Endodermal cell (in vitro differentiated cells): ENCODE measurements at regions not wholly inside any gene's neighbourhood (a gene's known extent, or its start where the extent isn't known, plus 50 kb on each side); places are given as distances from the start of the nearest gene placed in this dataset.
"Not testable (repeated sequence)": the region's sequence is repeated elsewhere in the genome, so short reads cannot be mapped to it uniquely, and the experiment has no call there.

Experiments
- DNase-seq: peaks from one replicate; pipeline ENCODE4 v3.0.0-alpha.2; 2017
- H3K27ac ChIP-seq: 2 replicates; pipeline ENCODE4 v1.5.1; 2013; ENCODE audit warnings: mild to moderate bottlenecking, low read depth, low read length, moderate library complexity
- H3K27me3 ChIP-seq: 2 replicates; pipeline ENCODE4 v1.6.1; 2013; ENCODE audit warnings: mild to moderate bottlenecking, low read length, moderate library complexity; ENCODE audit not compliant: insufficient read depth, control insufficient read depth, poor library complexity, severe bottlenecking
- H3K36me3 ChIP-seq: 2 replicates; pipeline ENCODE4 v1.7.0; 2013; ENCODE audit warnings: mild to moderate bottlenecking, low read length, moderate library complexity; ENCODE audit not compliant: control insufficient read depth, insufficient read depth
- H3K4me1 ChIP-seq: one replicate; pipeline ENCODE4 v1.7.0; 2013; ENCODE audit warnings: low read length; ENCODE audit not compliant: control insufficient read depth, insufficient read depth
- H3K4me3 ChIP-seq: 2 replicates; pipeline ENCODE4 v1.5.1; 2013; ENCODE audit warnings: mild to moderate bottlenecking, low read length, moderate library complexity
- H3K9ac ChIP-seq: 2 replicates; pipeline ENCODE4 v1.6.1; 2013; ENCODE audit warnings: mild to moderate bottlenecking, low read length, moderate library complexity; ENCODE audit not compliant: poor library complexity, severe bottlenecking; ENCODE audit errors: extremely low read depth
- H3K9me3 ChIP-seq: 2 replicates; pipeline ENCODE4 v1.6.1; 2013; ENCODE audit warnings: mild to moderate bottlenecking, low read length, moderate library complexity; ENCODE audit not compliant: control insufficient read depth
- H3K27ac Mint-ChIP-seq: 2 replicates; pipeline ENCODE4 v1.8.0; 2020; ENCODE audit warnings: mixed read lengths
- H3K27me3 Mint-ChIP-seq: 2 replicates; pipeline ENCODE4 v1.8.0; 2021; ENCODE audit warnings: mild to moderate bottlenecking, mixed read lengths; ENCODE audit not compliant: insufficient read depth
- H3K36me3 Mint-ChIP-seq: 2 replicates; pipeline ENCODE4 v1.8.0; 2020; ENCODE audit warnings: low read depth, mixed read lengths
- H3K4me1 Mint-ChIP-seq: 2 replicates; pipeline ENCODE4 v1.8.0; 2020; ENCODE audit warnings: mixed read lengths
- H3K4me3 Mint-ChIP-seq: 2 replicates; pipeline ENCODE4 v1.8.0; 2020; ENCODE audit warnings: mild to moderate bottlenecking, moderate library complexity, mixed read lengths
- H3K9me3 Mint-ChIP-seq: 2 replicates; pipeline ENCODE4 v1.8.0; 2020; ENCODE audit warnings: mild to moderate bottlenecking, mixed read lengths
- WGBS, 2 experiments: methylation state at CpG; one replicate each; pipeline versions ENCODE4 v1.1.5 to v1.1.7; 2013; ENCODE audit warnings: missing lambda C conversion rate in 2 of 2, mixed read lengths in 1 of 2; ENCODE audit not compliant: insufficient coverage in 1 of 2, insufficient read length in 1 of 2; 5-methylcytosine and 5-hydroxymethylcytosine counted together
- TF ChIP-seq, protein P1 (sequence below): fragments of 200-600 bp; sonication (generic); conservative IDR thresholded peaks from 2 replicates; pipeline ENCODE4 v1.5.0; 2021; ENCODE audit warnings: antibody characterized with exemption, mild to moderate bottlenecking

DNA sequence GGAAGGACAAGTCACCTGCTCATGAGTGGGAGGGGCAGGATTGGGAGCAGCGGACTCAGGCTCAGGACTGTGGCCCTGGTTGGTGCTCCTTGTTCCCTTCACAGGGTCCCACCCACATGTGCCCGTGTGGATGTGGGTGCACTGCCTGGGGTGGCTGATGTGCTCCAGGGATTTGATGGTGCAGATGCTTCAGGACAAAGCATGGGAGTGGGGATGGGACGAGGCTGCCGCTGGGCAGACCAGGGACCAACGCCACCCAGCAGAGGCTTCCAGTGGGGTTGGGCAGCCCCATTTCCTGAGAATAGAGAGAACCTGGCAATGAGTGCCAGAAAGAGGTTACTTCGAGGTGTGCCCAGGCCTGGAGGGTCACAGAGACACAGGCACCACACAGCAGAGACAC is 65.5 kb upstream of the IGLL5 start:
- Mint-ChIP-seq H3K9me3 (no peaks in the 10 kb centered on the region), H3K36me3 (no peaks in the 10 kb centered on the region), H3K4me1 (peaks cover 11% of the 10 kb centered on the region), H3K4me3 (no peak overlapping the region), H3K27me3 (peaks cover 67% of the 10 kb centered on the region), H3K27ac (no peak overlapping the region)
- DNase-seq: no peak
- Histone ChIP-seq H3K4me3 (no peak overlapping the region), H3K36me3 (no peaks in the 10 kb centered on the region), H3K27ac (no peak overlapping the region), H3K9me3 (no peaks in the 10 kb centered on the region), H3K27me3 (peaks cover 3% of the 10 kb centered on the region), H3K4me1 (peaks cover 7% of the 10 kb centered on the region), H3K9ac (no peak overlapping the region)
- 95 to 100% methylated on average over 5 to 6 of the region's 6 CpGs for WGBS, 2 experiments
- TF ChIP-seq, protein P1, sequence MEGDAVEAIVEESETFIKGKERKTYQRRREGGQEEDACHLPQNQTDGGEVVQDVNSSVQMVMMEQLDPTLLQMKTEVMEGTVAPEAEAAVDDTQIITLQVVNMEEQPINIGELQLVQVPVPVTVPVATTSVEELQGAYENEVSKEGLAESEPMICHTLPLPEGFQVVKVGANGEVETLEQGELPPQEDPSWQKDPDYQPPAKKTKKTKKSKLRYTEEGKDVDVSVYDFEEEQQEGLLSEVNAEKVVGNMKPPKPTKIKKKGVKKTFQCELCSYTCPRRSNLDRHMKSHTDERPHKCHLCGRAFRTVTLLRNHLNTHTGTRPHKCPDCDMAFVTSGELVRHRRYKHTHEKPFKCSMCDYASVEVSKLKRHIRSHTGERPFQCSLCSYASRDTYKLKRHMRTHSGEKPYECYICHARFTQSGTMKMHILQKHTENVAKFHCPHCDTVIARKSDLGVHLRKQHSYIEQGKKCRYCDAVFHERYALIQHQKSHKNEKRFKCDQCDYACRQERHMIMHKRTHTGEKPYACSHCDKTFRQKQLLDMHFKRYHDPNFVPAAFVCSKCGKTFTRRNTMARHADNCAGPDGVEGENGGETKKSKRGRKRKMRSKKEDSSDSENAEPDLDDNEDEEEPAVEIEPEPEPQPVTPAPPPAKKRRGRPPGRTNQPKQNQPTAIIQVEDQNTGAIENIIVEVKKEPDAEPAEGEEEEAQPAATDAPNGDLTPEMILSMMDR: no peak

DNA sequence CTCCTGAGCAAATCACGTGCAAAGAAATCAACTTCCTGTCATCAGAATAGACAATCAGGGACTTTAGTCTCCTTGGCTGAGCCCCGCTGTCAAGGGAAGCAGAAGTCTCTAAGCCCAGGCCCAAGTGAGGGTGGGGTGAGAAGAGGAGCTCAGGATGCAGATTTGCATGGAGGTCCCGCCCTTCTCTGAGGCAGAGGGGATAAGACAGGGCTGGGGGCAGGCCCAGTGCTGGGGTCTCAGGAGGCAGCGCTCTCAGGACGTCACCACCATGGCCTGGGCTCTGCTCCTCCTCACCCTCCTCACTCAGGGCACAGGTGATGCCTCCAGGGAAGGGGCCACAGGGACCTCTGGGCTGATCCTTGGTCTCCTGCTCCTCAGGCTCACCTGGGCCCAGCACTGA is 65.1 kb upstream of the IGLL5 start:
- not testable (repeated sequence) for H3K36me3 Mint-ChIP-seq, H3K9me3 ChIP-seq, H3K4me3 ChIP-seq, DNase-seq, H3K9ac ChIP-seq, H3K36me3 ChIP-seq, H3K27ac ChIP-seq, H3K4me3 Mint-ChIP-seq, H3K9me3 Mint-ChIP-seq, H3K27me3 ChIP-seq, H3K27ac Mint-ChIP-seq
- Mint-ChIP-seq H3K27me3 (peaks cover 64% of the 10 kb centered on the region), H3K4me1 (peaks cover 16% of the 10 kb centered on the region)
- peaks cover 10% of the 10 kb centered on the region for H3K4me1 ChIP-seq
- 80 to 88% methylated on average over 2 to 5 of the region's 5 CpGs for WGBS, 2 experiments

DNA sequence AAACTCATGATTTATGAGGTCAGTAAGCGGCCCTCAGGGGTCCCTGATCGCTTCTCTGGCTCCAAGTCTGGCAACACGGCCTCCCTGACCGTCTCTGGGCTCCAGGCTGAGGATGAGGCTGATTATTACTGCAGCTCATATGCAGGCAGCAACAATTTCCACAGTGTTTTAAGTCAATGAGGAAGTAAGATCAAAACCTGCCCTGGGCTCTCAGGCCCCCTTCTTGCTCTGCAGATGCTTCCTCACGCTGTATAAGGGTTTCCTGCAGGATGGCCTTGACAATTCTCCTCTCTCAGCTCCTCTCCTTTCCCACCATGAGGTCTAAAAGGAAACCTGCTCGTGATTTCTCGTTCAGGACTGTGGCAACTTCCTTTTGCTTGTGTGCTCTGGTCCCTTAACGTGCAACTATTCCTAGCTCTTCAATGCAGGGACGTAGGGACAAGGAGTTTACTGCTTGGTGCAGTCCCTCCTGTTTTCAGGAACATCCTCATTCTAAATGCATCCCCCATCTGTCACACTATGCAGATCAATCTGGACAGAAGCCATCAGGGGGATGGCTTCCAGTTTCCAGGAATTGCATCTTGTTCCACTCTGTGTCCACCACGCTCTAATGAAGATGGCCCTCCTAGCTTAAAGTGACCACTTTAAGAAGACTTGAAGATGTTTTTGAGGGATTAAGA is 64.3 kb upstream of the IGLL5 start:
- H3K27me3 ChIP-seq: no peaks in the 10 kb centered on the region
- no peaks in the 10 kb centered on the region for H3K36me3 ChIP-seq
- no peak overlapping the region for H3K27ac ChIP-seq
- H3K27ac Mint-ChIP-seq: no peak overlapping the region
- DNase-seq: no peak
- H3K4me3 ChIP-seq: no peak overlapping the region
- H3K4me3 Mint-ChIP-seq: no peak overlapping the region
- no peaks in the 10 kb centered on the region for H3K9me3 Mint-ChIP-seq
- peaks cover 11% of the 10 kb centered on the region for H3K4me1 ChIP-seq
- no peak overlapping the region for H3K9ac ChIP-seq
- no peaks in the 10 kb centered on the region for H3K36me3 Mint-ChIP-seq
- 88% methylated on average over 6 to 10 of the region's 10 CpGs for WGBS, 2 experiments
- TF ChIP-seq, protein P1: no peak
- peaks cover 16% of the 10 kb centered on the region for H3K4me1 Mint-ChIP-seq
- H3K27me3 Mint-ChIP-seq: peaks cover 57% of the 10 kb centered on the region
- no peaks in the 10 kb centered on the region for H3K9me3 ChIP-seq
